HepG2 (cell line): ENCODE measurements at regions not wholly inside any gene's neighbourhood (a gene's known extent, or its start where the extent isn't known, plus 50 kb on each side); places are given as distances from the start of the nearest gene placed in this dataset.

Experiments
- ATAC-seq: fragments of 200-7000 bp; cut with Tn5 transposase; 3 replicates; pipeline ENCODE4 v1.9.1; 2020; ENCODE audit warnings: mild to moderate bottlenecking, moderate library complexity
- BruUV-seq: library from RNA; stranded (reverse); fragments of 400-500 nt; replicated peaks from 2 replicates; lab custom pipeline; 2021; lab: Mats Ljungman, UMichigan
- CTCF ChIA-PET: fragments of 300-600 bp; formaldehyde crosslinking; extraction: SDS; loops from one replicate; lab custom pipeline; 2021; ENCODE audit warnings: low total read pairs, inconsistent platforms, low intra/inter-chr PET ratio; lab: Yijun Ruan, JAX
- POLR2A ChIA-PET: fragments of 350-600 bp; sonication (Branson Sonifier 250); formaldehyde crosslinking; loops from one replicate; lab custom pipeline; 2020; ENCODE audit warnings: antibody characterized with exemption, inconsistent platforms; lab: Yijun Ruan, JAX
- DNase-seq: peaks from one replicate; pipeline ENCODE4 v3.0.0-alpha.2; 2015; ENCODE audit warnings: low spot score
- FAIRE-seq: peaks from 3 replicates; lab custom pipeline; 2011; peaks lifted over from hg19 to GRCh38; lab: Jason Lieb, UNC
- H2AFZ ChIP-seq: one replicate; pipeline ENCODE4 v1.6.1; 2011; ENCODE audit warnings: low read length, inconsistent platforms
- H3K27ac ChIP-seq: fragments of 300-600 bp; 3 replicates; pipeline ENCODE4 v1.8.0; 2011; ENCODE audit warnings: mixed run types, mild to moderate bottlenecking, mixed read lengths, low read length, inconsistent platforms; ENCODE audit not compliant: insufficient read depth; ENCODE audit errors: extremely low read length
- H3K27me3 ChIP-seq, 2 experiments: fragments of 200-600 bp in 1 of 2; 2 replicates in 1 of 2; 3 replicates in 1 of 2; pipeline versions ENCODE4 v1.6.0 to v1.8.0; 2011; ENCODE audit warnings: low read length in 2 of 2, mild to moderate bottlenecking in 2 of 2, moderate library complexity in 2 of 2, inconsistent platforms in 1 of 2; ENCODE audit not compliant: insufficient read depth in 2 of 2, control insufficient read depth in 1 of 2
- H3K36me3 ChIP-seq, 2 experiments: fragments of 200-600 bp in 1 of 2; replicated peaks in 1 of 2; 2 replicates in 1 of 2; 3 replicates in 1 of 2; pipeline versions ENCODE4 v1.5.1 to v1.8.0; 2011; ENCODE audit warnings: low read length in 2 of 2, inconsistent platforms in 1 of 2; ENCODE audit not compliant: insufficient read depth in 2 of 2, control insufficient read depth in 1 of 2
- H3K4me1 ChIP-seq: 2 replicates; pipeline ENCODE4 v1.5.1; 2012; ENCODE audit warnings: low read length, inconsistent platforms; ENCODE audit not compliant: insufficient read depth
- H3K4me2 ChIP-seq: 2 replicates; pipeline ENCODE4 v1.6.0; 2011; ENCODE audit warnings: low read depth, low read length, inconsistent platforms
- H3K4me3 ChIP-seq, 3 experiments: fragments of 200-600 bp in 1 of 3; sonication (generic), shearing (Covaris generic) in 1 of 3; replicated peaks in 1 of 3; 2 replicates each; pipeline ENCODE4 v1.5.1; 2011 to 2016; ENCODE audit warnings: low read length in 3 of 3, inconsistent platforms in 2 of 3, low read depth in 2 of 3, mild to moderate bottlenecking in 2 of 3, control low read depth in 1 of 3, mixed read lengths in 1 of 3; ENCODE audit not compliant: insufficient read depth in 1 of 3
- H3K79me2 ChIP-seq: one replicate; pipeline ENCODE4 v1.6.1; 2011; ENCODE audit warnings: low read length, inconsistent platforms; ENCODE audit not compliant: insufficient read depth
- H3K9ac ChIP-seq: 2 replicates; pipeline ENCODE4 v1.6.0; 2011; ENCODE audit warnings: mild to moderate bottlenecking, low read depth, low read length, inconsistent platforms; ENCODE audit not compliant: insufficient read depth
- H3K9me3 ChIP-seq: 2 replicates; pipeline ENCODE4 v1.5.1; 2012; ENCODE audit warnings: mild to moderate bottlenecking, low read length
- H4K20me1 ChIP-seq: 2 replicates; pipeline ENCODE4 v1.6.0; 2011; ENCODE audit warnings: inconsistent platforms, mild to moderate bottlenecking, low read length, moderate library complexity; ENCODE audit not compliant: insufficient read depth
- ETV5 ChIP-seq: IDR thresholded peaks from 2 replicates; pipeline ENCODE4 v1.6.1; 2018; ENCODE audit warnings: missing biosample characterization, missing genetic modification reagents, inconsistent platforms, borderline replicate concordance
- FOXJ3 ChIP-seq: sonication (generic); formaldehyde crosslinking; IDR thresholded peaks from 2 replicates; pipeline ENCODE4 v1.4.0; 2020; ENCODE audit warnings: missing genetic modification reagents, mild to moderate bottlenecking, borderline replicate concordance
- HNRNPL ChIP-seq: fragments of 200-400 bp; formaldehyde crosslinking; IDR thresholded peaks from 2 replicates; pipeline ENCODE4 v1.6.1; 2017; ENCODE audit warnings: mild to moderate bottlenecking, low read depth, low read length
- SIX1 ChIP-seq: sonication (generic); formaldehyde crosslinking; IDR thresholded peaks from 2 replicates; pipeline ENCODE4 v1.4.0; 2020; ENCODE audit warnings: missing genetic modification reagents, borderline replicate concordance
- SRSF1 ChIP-seq: fragments of 200-400 bp; formaldehyde crosslinking; optimal IDR thresholded peaks from 2 replicates; pipeline ENCODE3; 2017; ENCODE audit warnings: mild to moderate bottlenecking, low read depth, low read length, moderate library complexity
- ZFY ChIP-seq: sonication (generic); formaldehyde crosslinking; IDR thresholded peaks from 2 replicates; pipeline ENCODE4 v1.4.0; 2020; ENCODE audit warnings: missing genetic modification reagents
- ZNF160 ChIP-seq: sonication (generic); formaldehyde crosslinking; IDR thresholded peaks from 2 replicates; pipeline ENCODE4 v1.8.0; 2022; ENCODE audit warnings: mild to moderate bottlenecking, inconsistent platforms, missing genetic modification reagents
- ZNF333 ChIP-seq: sonication (generic); formaldehyde crosslinking; IDR thresholded peaks from 2 replicates; pipeline ENCODE4 v1.4.0; 2020; ENCODE audit warnings: mild to moderate bottlenecking, missing genetic modification reagents, borderline replicate concordance
- ZNF451 ChIP-seq: sonication (generic); formaldehyde crosslinking; IDR thresholded peaks from 2 replicates; pipeline ENCODE4 v1.5.0; 2020; ENCODE audit warnings: mild to moderate bottlenecking, missing genetic modification reagents
- ZNF556 ChIP-seq: sonication (generic); formaldehyde crosslinking; IDR thresholded peaks from 2 replicates; pipeline ENCODE4 v1.4.0; 2020; ENCODE audit warnings: mild to moderate bottlenecking, missing genetic modification reagents, borderline replicate concordance
- ZNF614 ChIP-seq: IDR thresholded peaks from 2 replicates; pipeline ENCODE4 v1.6.1; 2018; ENCODE audit warnings: missing biosample characterization, missing genetic modification reagents, inconsistent platforms, borderline replicate concordance
- ZNF7 ChIP-seq: IDR thresholded peaks from 2 replicates; pipeline ENCODE4 v1.6.1; 2016; ENCODE audit warnings: missing biosample characterization, missing genetic modification reagents
- ZNF709 ChIP-seq: sonication (generic); formaldehyde crosslinking; IDR thresholded peaks from 2 replicates; pipeline ENCODE4 v1.5.0; 2020; ENCODE audit warnings: mild to moderate bottlenecking, missing genetic modification reagents
- ZSCAN21 ChIP-seq: sonication (generic); formaldehyde crosslinking; IDR thresholded peaks from 2 replicates; pipeline ENCODE4 v1.8.0; 2022; ENCODE audit warnings: mild to moderate bottlenecking, missing genetic modification reagents, moderate library complexity, borderline replicate concordance
- WGBS: methylation state at CpG from one replicate; pipeline ENCODE4 v1.1.6; 2017; ENCODE audit warnings: low lambda C conversion rate; 5-methylcytosine and 5-hydroxymethylcytosine counted together
- in situ Hi-C: cut with HindIII; loops from 2 replicates; pipeline ENCODE4 v1.10.0; 2017; ENCODE audit warnings: low pct_unique_long_range_greater_than_20kb; ENCODE audit not compliant: extremely low pct_ligation_motif_present
- intact Hi-C: fragments of 100-400 bp; cut with micrococcal nuclease; formaldehyde crosslinking; loops from one replicate; pipeline ENCODE4 v1.10.0; 2022; ENCODE audit not compliant: unreplicated experiment
- TF ChIP-seq, protein P1 (sequence below): sonication (generic); formaldehyde crosslinking; IDR thresholded peaks from 2 replicates; pipeline ENCODE4 v1.8.0; 2022; ENCODE audit warnings: missing genetic modification reagents, low read depth, mild to moderate bottlenecking, borderline replicate concordance
- TF ChIP-seq, protein P2 (sequence below): IDR thresholded peaks from 2 replicates; pipeline ENCODE4 v1.6.1; 2016; ENCODE audit warnings: low read depth
- TF ChIP-seq, protein P3 (sequence below): sonication (generic); formaldehyde crosslinking; conservative IDR thresholded peaks from 2 replicates; pipeline ENCODE4 v1.5.0; 2020; ENCODE audit warnings: missing genetic modification reagents
- TF ChIP-seq, protein P4 (sequence below): sonication (generic); formaldehyde crosslinking; IDR thresholded peaks from 2 replicates; pipeline ENCODE4 v1.4.0; 2020; ENCODE audit warnings: mild to moderate bottlenecking, missing genetic modification reagents

DNA sequence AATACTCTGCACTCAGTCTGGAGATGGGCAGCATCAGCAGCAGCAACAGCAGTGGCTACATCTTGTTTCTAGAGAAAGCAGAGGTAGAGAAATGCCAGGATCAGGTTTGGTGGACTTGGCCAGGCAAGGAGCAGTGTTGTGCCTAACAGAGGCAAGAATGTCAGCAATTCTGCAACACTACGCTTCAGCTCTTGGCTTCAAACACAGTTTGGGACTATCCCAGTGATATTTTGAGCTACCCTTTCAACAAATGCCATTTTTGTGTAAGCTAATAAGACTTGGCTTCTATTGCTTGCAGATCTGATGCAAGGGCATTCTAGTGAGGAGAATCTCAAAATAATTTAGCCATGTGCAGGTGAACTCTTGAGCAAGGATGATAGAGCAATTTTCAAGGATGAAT is 271.3 kb downstream of the PCDH20 start:
- H2AFZ ChIP-seq, result no peak overlapping the region
- TF ChIP-seq, protein P1, sequence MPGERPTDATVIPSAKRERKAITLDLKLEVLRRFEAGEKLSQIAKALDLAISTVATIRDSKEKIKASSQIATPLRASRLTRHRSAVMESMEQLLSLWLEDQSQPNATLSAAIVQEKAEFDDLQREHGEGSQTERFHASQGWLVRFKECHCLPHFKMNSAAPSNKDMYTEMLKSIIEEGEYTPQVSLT (CRISPR knock-in tag), result no peak
- no peak for TF ChIP-seq ZNF556 (CRISPR knock-in tag)
- TF ChIP-seq ZFY (CRISPR knock-in tag), result no peak
- TF ChIP-seq ZNF160 (CRISPR knock-in tag), result no peak
- TF ChIP-seq ETV5 (CRISPR knock-in tag), result no peak
- no peak for TF ChIP-seq SRSF1
- TF ChIP-seq SIX1 (CRISPR knock-in tag), result no peak
- no peak for TF ChIP-seq HNRNPL
- TF ChIP-seq, protein P2, sequence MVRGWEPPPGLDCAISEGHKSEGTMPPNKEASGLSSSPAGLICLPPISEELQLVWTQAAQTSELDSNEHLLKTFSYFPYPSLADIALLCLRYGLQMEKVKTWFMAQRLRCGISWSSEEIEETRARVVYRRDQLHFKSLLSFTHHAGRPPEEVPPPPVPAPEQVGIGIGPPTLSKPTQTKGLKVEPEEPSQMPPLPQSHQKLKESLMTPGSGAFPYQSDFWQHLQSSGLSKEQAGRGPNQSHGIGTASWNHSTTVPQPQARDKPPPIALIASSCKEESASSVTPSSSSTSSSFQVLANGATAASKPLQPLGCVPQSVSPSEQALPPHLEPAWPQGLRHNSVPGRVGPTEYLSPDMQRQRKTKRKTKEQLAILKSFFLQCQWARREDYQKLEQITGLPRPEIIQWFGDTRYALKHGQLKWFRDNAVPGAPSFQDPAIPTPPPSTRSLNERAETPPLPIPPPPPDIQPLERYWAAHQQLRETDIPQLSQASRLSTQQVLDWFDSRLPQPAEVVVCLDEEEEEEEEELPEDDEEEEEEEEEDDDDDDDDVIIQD (CRISPR knock-in tag), result no peak
- TF ChIP-seq ZNF614, result no peak
- no peak for TF ChIP-seq ZNF333 (CRISPR knock-in tag)
- TF ChIP-seq ZNF7 (CRISPR knock-in tag), result no peak
- no peak for TF ChIP-seq ZNF451 (CRISPR knock-in tag)
- TF ChIP-seq, protein P3, sequence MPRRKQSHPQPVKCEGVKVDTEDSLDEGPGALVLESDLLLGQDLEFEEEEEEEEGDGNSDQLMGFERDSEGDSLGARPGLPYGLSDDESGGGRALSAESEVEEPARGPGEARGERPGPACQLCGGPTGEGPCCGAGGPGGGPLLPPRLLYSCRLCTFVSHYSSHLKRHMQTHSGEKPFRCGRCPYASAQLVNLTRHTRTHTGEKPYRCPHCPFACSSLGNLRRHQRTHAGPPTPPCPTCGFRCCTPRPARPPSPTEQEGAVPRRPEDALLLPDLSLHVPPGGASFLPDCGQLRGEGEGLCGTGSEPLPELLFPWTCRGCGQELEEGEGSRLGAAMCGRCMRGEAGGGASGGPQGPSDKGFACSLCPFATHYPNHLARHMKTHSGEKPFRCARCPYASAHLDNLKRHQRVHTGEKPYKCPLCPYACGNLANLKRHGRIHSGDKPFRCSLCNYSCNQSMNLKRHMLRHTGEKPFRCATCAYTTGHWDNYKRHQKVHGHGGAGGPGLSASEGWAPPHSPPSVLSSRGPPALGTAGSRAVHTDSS, result no peak
- TF ChIP-seq, protein P4, sequence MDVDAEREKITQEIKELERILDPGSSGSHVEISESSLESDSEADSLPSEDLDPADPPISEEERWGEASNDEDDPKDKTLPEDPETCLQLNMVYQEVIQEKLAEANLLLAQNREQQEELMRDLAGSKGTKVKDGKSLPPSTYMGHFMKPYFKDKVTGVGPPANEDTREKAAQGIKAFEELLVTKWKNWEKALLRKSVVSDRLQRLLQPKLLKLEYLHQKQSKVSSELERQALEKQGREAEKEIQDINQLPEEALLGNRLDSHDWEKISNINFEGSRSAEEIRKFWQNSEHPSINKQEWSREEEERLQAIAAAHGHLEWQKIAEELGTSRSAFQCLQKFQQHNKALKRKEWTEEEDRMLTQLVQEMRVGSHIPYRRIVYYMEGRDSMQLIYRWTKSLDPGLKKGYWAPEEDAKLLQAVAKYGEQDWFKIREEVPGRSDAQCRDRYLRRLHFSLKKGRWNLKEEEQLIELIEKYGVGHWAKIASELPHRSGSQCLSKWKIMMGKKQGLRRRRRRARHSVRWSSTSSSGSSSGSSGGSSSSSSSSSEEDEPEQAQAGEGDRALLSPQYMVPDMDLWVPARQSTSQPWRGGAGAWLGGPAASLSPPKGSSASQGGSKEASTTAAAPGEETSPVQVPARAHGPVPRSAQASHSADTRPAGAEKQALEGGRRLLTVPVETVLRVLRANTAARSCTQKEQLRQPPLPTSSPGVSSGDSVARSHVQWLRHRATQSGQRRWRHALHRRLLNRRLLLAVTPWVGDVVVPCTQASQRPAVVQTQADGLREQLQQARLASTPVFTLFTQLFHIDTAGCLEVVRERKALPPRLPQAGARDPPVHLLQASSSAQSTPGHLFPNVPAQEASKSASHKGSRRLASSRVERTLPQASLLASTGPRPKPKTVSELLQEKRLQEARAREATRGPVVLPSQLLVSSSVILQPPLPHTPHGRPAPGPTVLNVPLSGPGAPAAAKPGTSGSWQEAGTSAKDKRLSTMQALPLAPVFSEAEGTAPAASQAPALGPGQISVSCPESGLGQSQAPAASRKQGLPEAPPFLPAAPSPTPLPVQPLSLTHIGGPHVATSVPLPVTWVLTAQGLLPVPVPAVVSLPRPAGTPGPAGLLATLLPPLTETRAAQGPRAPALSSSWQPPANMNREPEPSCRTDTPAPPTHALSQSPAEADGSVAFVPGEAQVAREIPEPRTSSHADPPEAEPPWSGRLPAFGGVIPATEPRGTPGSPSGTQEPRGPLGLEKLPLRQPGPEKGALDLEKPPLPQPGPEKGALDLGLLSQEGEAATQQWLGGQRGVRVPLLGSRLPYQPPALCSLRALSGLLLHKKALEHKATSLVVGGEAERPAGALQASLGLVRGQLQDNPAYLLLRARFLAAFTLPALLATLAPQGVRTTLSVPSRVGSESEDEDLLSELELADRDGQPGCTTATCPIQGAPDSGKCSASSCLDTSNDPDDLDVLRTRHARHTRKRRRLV (CRISPR knock-in tag), result no peak
- no peak for TF ChIP-seq FOXJ3 (CRISPR knock-in tag)
- TF ChIP-seq ZSCAN21 (CRISPR knock-in tag), result no peak
- no peak for TF ChIP-seq ZNF709 (CRISPR knock-in tag)
- H3K27me3 ChIP-seq, result no peaks in the 10 kb centered on the region
- no peak overlapping the region for H3K27ac ChIP-seq
- no TSS peak for BruUV-seq
- H3K4me3 ChIP-seq, result no peak overlapping the region
- ATAC-seq (no peak), FAIRE-seq (no peak), DNase-seq (no peak)
- H4K20me1 ChIP-seq, result no peaks in the 10 kb centered on the region
- ChIA-PET POLR2A (no interaction called here), CTCF (no interaction called here)
- H3K9me3 ChIP-seq, result no peaks in the 10 kb centered on the region
- H3K9ac ChIP-seq, result no peak overlapping the region
- no peaks in the 10 kb centered on the region for H3K79me2 ChIP-seq
- no peaks in the 10 kb centered on the region for H3K4me1 ChIP-seq
- H3K36me3 ChIP-seq, result no peaks in the 10 kb centered on the region
- intact Hi-C loops, result no loop called here
- H3K4me2 ChIP-seq, result no peak overlapping the region
- 0% methylated on average over 1 of the region's 1 CpG for WGBS
- in situ Hi-C loops, result no loop called here
